D721Med (cell line): ENCODE measurements at regions not wholly inside any gene's neighbourhood (a gene's known extent, or its start where the extent isn't known, plus 50 kb on each side); places are given as distances from the start of the nearest gene placed in this dataset.

Experiments used
- DNase-seq: peaks from one replicate; pipeline ENCODE4 v3.0.0; 2011; ENCODE audit warnings: low spot score; ENCODE audit not compliant: insufficient read length
- FAIRE-seq: peaks from 2 replicates; lab custom pipeline; 2011; peaks lifted over from hg19 to GRCh38; lab: Jason Lieb, UNC
- TF ChIP-seq, protein P1 (sequence below): IDR thresholded peaks from 2 replicates; pipeline ENCODE4 v1.5.1; 2012; ENCODE audit warnings: mild to moderate bottlenecking, control low read depth; ENCODE audit not compliant: insufficient read depth; ENCODE audit errors: missing control alignments

GRCh38 chr1:213934649-213935048 is 53.1 kb upstream of the PROX1 start:
- TF ChIP-seq, protein P1, sequence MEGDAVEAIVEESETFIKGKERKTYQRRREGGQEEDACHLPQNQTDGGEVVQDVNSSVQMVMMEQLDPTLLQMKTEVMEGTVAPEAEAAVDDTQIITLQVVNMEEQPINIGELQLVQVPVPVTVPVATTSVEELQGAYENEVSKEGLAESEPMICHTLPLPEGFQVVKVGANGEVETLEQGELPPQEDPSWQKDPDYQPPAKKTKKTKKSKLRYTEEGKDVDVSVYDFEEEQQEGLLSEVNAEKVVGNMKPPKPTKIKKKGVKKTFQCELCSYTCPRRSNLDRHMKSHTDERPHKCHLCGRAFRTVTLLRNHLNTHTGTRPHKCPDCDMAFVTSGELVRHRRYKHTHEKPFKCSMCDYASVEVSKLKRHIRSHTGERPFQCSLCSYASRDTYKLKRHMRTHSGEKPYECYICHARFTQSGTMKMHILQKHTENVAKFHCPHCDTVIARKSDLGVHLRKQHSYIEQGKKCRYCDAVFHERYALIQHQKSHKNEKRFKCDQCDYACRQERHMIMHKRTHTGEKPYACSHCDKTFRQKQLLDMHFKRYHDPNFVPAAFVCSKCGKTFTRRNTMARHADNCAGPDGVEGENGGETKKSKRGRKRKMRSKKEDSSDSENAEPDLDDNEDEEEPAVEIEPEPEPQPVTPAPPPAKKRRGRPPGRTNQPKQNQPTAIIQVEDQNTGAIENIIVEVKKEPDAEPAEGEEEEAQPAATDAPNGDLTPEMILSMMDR, result no peak
- FAIRE-seq, result no peak
- DNase-seq, result no peak

GRCh38 chr1:213936571-213936970 is 51.2 kb upstream of the PROX1 start:
- TF ChIP-seq, protein P1, result no peak
- no peak for FAIRE-seq

More at GRCh38 chr1:213936571-213936970, 51.2 kb upstream of the PROX1 start:
- DNase-seq, result no peak
